H1 (cell line): ENCODE measurements at regions not wholly inside any gene's neighbourhood (a gene's known extent, or its start where the extent isn't known, plus 50 kb on each side); places are given as distances from the start of the nearest gene placed in this dataset.

Experiments used
- GTF2F1 ChIP-seq: IDR thresholded peaks from 2 replicates; pipeline ENCODE4 v1.6.1; 2012; ENCODE audit warnings: low read depth, low read length, improper control_type of control experiment, borderline replicate concordance
- MAFK ChIP-seq: IDR thresholded peaks from 2 replicates; pipeline ENCODE4 v1.6.1; 2012; ENCODE audit warnings: low read depth, mild to moderate bottlenecking, improper control_type of control experiment, low read length
- POLR2AphosphoS5 ChIP-seq: IDR thresholded peaks from 2 replicates; pipeline ENCODE4 v1.6.1; 2011; ENCODE audit warnings: low read depth, low read length
- SIN3A ChIP-seq, 2 experiments: IDR thresholded peaks in 1 of 2; conservative IDR thresholded peaks in 1 of 2; 2 replicates each; pipeline ENCODE4 v1.6.1; 2011 to 2012; ENCODE audit warnings: low read length in 2 of 2, improper control_type of control experiment in 1 of 2, low read depth in 1 of 2, mild to moderate bottlenecking in 1 of 2

GRCh38 chr14:24693983-24694382 lies 60.0 kb upstream of the GZMB start (continued):
- TF ChIP-seq POLR2AphosphoS5 (no peak), MAFK (no peak), SIN3A (conservative IDR thresholded peaks at IDR 0.05 in 1 of 2, IDR thresholded peaks at IDR 0.05 in 1 of 2; ENCODE audit: low read depth in 1 of 2, low read length in 2 of 2) (no peak), GTF2F1 (no peak)
- TF ChIP-seq, all 59 proteins: peak for 0
